NB4 (cell line): ENCODE measurements at regions not wholly inside any gene's neighbourhood (a gene's known extent, or its start where the extent isn't known, plus 50 kb on each side); places are given as distances from the start of the nearest gene placed in this dataset.

Experiments
- POLR2A ChIP-seq: IDR thresholded peaks from 2 replicates; pipeline ENCODE4 v1.6.1; 2011; ENCODE audit warnings: mild to moderate bottlenecking; ENCODE audit not compliant: insufficient read length; ENCODE audit errors: extremely low read depth
- TF ChIP-seq, protein P1 (sequence below): IDR thresholded peaks from one replicate; pipeline ENCODE4 v1.5.1; 2012; ENCODE audit warnings: low read depth, low read length
- TF ChIP-seq, protein P2 (sequence below): IDR thresholded peaks from 2 replicates; pipeline ENCODE4 v1.6.1; 2011; ENCODE audit warnings: low read depth, low read length

DNA sequence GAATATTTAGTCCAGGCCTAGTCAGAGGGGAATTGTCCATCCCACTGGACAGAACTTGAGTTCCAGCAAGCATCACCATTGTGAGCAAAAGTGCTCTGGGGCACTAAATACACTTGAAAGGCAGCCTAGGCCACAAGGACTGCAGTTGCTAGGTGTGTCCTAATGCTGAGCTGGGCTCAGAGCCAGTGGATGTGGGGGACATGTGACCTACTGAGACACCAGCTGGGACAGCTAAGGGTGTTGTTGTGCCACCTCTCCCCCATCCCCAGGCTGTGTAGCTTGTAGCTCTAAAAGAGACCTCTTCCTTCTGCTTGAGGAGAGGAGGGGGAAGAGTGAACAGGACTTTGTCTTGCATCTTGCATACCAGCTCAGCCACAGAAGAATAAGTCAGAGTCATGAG lies 120.9 kb downstream of the DTWD1 start:
- TF ChIP-seq POLR2A = no peak
- TF ChIP-seq, protein P1, sequence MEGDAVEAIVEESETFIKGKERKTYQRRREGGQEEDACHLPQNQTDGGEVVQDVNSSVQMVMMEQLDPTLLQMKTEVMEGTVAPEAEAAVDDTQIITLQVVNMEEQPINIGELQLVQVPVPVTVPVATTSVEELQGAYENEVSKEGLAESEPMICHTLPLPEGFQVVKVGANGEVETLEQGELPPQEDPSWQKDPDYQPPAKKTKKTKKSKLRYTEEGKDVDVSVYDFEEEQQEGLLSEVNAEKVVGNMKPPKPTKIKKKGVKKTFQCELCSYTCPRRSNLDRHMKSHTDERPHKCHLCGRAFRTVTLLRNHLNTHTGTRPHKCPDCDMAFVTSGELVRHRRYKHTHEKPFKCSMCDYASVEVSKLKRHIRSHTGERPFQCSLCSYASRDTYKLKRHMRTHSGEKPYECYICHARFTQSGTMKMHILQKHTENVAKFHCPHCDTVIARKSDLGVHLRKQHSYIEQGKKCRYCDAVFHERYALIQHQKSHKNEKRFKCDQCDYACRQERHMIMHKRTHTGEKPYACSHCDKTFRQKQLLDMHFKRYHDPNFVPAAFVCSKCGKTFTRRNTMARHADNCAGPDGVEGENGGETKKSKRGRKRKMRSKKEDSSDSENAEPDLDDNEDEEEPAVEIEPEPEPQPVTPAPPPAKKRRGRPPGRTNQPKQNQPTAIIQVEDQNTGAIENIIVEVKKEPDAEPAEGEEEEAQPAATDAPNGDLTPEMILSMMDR = no peak
- TF ChIP-seq, protein P2, sequence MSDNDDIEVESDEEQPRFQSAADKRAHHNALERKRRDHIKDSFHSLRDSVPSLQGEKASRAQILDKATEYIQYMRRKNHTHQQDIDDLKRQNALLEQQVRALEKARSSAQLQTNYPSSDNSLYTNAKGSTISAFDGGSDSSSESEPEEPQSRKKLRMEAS = no peak
